Keratinocyte (primary cell): ENCODE measurements at regions not wholly inside any gene's neighbourhood (a gene's known extent, or its start where the extent isn't known, plus 50 kb on each side); places are given as distances from the start of the nearest gene placed in this dataset.

Source experiments
- DNase-seq: peaks from one replicate; pipeline ENCODE4 v3.0.0-alpha.2; 2011; ENCODE audit warnings: low read depth, missing footprints, low spot score
- FAIRE-seq: peaks from 2 replicates; lab custom pipeline; 2011; peaks lifted over from hg19 to GRCh38; lab: Jason Lieb, UNC
- H2AFZ ChIP-seq: 2 replicates; pipeline ENCODE4 v1.6.0; 2012; ENCODE audit warnings: low read length, control low read depth, inconsistent platforms; ENCODE audit not compliant: control insufficient read depth
- H3K27ac ChIP-seq: 2 replicates; pipeline ENCODE4 v1.5.1; 2011; ENCODE audit warnings: low read length; ENCODE audit not compliant: control insufficient read depth, insufficient read depth
- H3K27me3 ChIP-seq: 3 replicates; pipeline ENCODE4 v1.6.0; 2011; ENCODE audit warnings: low read length; ENCODE audit not compliant: control insufficient read depth, insufficient read depth; ENCODE audit errors: extremely low read depth
- H3K36me3 ChIP-seq, 2 experiments: 2 replicates in 1 of 2; 3 replicates in 1 of 2; pipeline ENCODE4 v1.5.1; 2011; ENCODE audit warnings: low read length in 2 of 2, mild to moderate bottlenecking in 1 of 2; ENCODE audit not compliant: control insufficient read depth in 2 of 2, insufficient read depth in 2 of 2; ENCODE audit errors: extremely low read depth in 1 of 2
- H3K4me1 ChIP-seq: 3 replicates; pipeline ENCODE4 v1.5.1; 2011; ENCODE audit warnings: low read length; ENCODE audit not compliant: control insufficient read depth, insufficient read depth; ENCODE audit errors: extremely low read depth
- H3K4me2 ChIP-seq: 3 replicates; pipeline ENCODE4 v1.6.0; 2011; ENCODE audit warnings: low read depth, low read length; ENCODE audit not compliant: control insufficient read depth, insufficient read depth; ENCODE audit errors: extremely low read depth
- H3K4me3 ChIP-seq, 3 experiments: fragments of 200-600 bp in 1 of 3; sonication (generic) in 1 of 3; 2 replicates in 2 of 3; 3 replicates in 1 of 3; pipeline ENCODE4 v1.5.1; 2011 to 2016; ENCODE audit warnings: low read length in 3 of 3, mild to moderate bottlenecking in 3 of 3, control low read depth in 2 of 3, inconsistent platforms in 1 of 3, low read depth in 1 of 3, mixed read lengths in 1 of 3, mixed run types in 1 of 3, moderate library complexity in 1 of 3; ENCODE audit not compliant: control insufficient read depth in 2 of 3, insufficient read depth in 2 of 3; ENCODE audit errors: extremely low read depth in 1 of 3
- H3K79me2 ChIP-seq: 2 replicates; pipeline ENCODE4 v1.6.0; 2012; ENCODE audit warnings: low read length; ENCODE audit not compliant: control insufficient read depth, insufficient read depth
- H3K9ac ChIP-seq: 3 replicates; pipeline ENCODE4 v1.6.0; 2011; ENCODE audit warnings: low read length; ENCODE audit not compliant: control insufficient read depth, insufficient read depth; ENCODE audit errors: extremely low read depth
- H3K9me1 ChIP-seq: 3 replicates; pipeline ENCODE4 v1.6.0; 2011; ENCODE audit warnings: low read length; ENCODE audit not compliant: control insufficient read depth, insufficient read depth; ENCODE audit errors: extremely low read depth
- H3K9me3 ChIP-seq: 2 replicates; pipeline ENCODE4 v1.5.1; 2012; ENCODE audit warnings: low read depth, low read length; ENCODE audit not compliant: control insufficient read depth
- H4K20me1 ChIP-seq: 3 replicates; pipeline ENCODE4 v1.6.0; 2011; ENCODE audit warnings: low read length; ENCODE audit not compliant: control insufficient read depth, insufficient read depth; ENCODE audit errors: extremely low read depth
- EZH2 ChIP-seq: IDR thresholded peaks from one replicate; pipeline ENCODE4 v1.6.1; 2012; ENCODE audit warnings: inconsistent platforms, mild to moderate bottlenecking, low read length, moderate library complexity
- dilution Hi-C: fragments of 300-500 bp; cut with MboI; formaldehyde crosslinking; loops from one replicate; pipeline ENCODE4 v1.7.0; 2020; ENCODE audit warnings: low sequenced_read_pairs; ENCODE audit not compliant: extremely low pct_ligation_motif_present
- TF ChIP-seq, protein P1 (sequence below), 3 experiments: IDR thresholded peaks in 1 of 3; conservative IDR thresholded peaks in 1 of 3; optimal IDR thresholded peaks in 1 of 3; 2 replicates in 2 of 3; 3 replicates in 1 of 3; pipeline versions ENCODE3 to v1.5.1; 2011; ENCODE audit warnings: low read length in 3 of 3, mild to moderate bottlenecking in 3 of 3, moderate library complexity in 2 of 3, control low read depth in 1 of 3, inconsistent platforms in 1 of 3; ENCODE audit not compliant: insufficient read depth in 2 of 3; ENCODE audit errors: extremely low read depth in 1 of 3

DNA sequence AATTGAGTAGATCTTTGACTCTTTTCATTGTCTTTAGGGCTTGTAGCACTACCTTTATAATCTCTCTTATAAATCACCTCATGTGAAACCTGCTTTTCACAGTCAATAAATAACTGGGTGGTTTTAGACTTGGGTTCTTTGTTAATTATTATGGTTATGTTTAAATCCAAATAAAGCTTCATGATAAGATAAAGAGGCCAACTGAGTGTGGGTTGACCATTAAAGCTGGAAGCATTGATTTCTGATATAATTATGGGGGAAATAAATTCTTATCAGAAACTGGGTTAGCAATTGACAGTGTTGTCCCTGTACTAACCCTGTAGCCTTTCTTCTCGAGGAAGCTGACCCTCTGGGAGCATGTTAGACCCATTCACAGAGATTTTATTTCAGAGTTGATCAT is 384.7 kb upstream of the LCORL start:
- Histone ChIP-seq H3K9me3 (no peaks in the 10 kb centered on the region), H4K20me1 (no peaks in the 10 kb centered on the region), H3K4me2 (no peak overlapping the region), H3K4me1 (no peaks in the 10 kb centered on the region), H3K27ac (no peak overlapping the region), H3K4me3 (no peak overlapping the region), H3K79me2 (no peaks in the 10 kb centered on the region), H3K36me3 (no peaks in the 10 kb centered on the region), H2AFZ (no peak overlapping the region), H3K9ac (no peak overlapping the region), H3K27me3 (no peaks in the 10 kb centered on the region), H3K9me1 (no peaks in the 10 kb centered on the region)
- FAIRE-seq: no peak
- dilution Hi-C loops: no loop called here
- TF ChIP-seq, protein P1, sequence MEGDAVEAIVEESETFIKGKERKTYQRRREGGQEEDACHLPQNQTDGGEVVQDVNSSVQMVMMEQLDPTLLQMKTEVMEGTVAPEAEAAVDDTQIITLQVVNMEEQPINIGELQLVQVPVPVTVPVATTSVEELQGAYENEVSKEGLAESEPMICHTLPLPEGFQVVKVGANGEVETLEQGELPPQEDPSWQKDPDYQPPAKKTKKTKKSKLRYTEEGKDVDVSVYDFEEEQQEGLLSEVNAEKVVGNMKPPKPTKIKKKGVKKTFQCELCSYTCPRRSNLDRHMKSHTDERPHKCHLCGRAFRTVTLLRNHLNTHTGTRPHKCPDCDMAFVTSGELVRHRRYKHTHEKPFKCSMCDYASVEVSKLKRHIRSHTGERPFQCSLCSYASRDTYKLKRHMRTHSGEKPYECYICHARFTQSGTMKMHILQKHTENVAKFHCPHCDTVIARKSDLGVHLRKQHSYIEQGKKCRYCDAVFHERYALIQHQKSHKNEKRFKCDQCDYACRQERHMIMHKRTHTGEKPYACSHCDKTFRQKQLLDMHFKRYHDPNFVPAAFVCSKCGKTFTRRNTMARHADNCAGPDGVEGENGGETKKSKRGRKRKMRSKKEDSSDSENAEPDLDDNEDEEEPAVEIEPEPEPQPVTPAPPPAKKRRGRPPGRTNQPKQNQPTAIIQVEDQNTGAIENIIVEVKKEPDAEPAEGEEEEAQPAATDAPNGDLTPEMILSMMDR (optimal IDR thresholded peaks at IDR 0.05 in 1 of 3, IDR thresholded peaks at IDR 0.05 in 1 of 3, conservative IDR thresholded peaks at IDR 0.05 in 1 of 3; ENCODE audit: extremely low read depth in 1 of 3, insufficient read depth in 2 of 3, low read length in 3 of 3): no peak
- no peak for TF ChIP-seq EZH2
- DNase-seq: no peak

DNA sequence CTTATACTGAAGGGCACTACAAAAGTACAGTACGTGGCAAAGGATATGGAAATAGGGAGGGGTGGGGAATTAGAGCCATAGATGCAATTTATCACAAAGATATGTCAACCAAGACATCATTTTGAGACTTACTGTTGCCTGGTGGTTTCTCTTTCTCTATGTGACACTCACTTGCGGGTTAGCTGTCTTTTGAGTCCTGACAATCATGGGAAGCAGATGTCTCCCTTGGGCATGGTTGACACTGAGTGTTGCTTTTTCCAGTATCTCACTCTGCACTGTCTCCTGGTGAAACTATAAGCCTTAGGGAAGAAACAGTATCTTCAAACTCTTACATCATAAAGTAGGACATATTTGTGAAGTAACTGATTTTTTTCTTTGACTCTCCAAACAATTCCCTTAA is 383.5 kb upstream of the LCORL start:
- no peaks in the 10 kb centered on the region for H3K27me3 ChIP-seq
- H3K36me3 ChIP-seq: no peaks in the 10 kb centered on the region
- H2AFZ ChIP-seq: no peak overlapping the region
- TF ChIP-seq, protein P1 (optimal IDR thresholded peaks at IDR 0.05 in 1 of 3, IDR thresholded peaks at IDR 0.05 in 1 of 3, conservative IDR thresholded peaks at IDR 0.05 in 1 of 3; ENCODE audit: extremely low read depth in 1 of 3, insufficient read depth in 2 of 3, low read length in 3 of 3): no peak
- no peak for TF ChIP-seq EZH2
- dilution Hi-C loops: no loop called here
- H3K9me3 ChIP-seq: no peaks in the 10 kb centered on the region
- H3K9me1 ChIP-seq: no peaks in the 10 kb centered on the region
- H3K4me1 ChIP-seq: no peaks in the 10 kb centered on the region
- no peaks in the 10 kb centered on the region for H3K79me2 ChIP-seq
- FAIRE-seq (no peak), DNase-seq (no peak)
- H3K27ac ChIP-seq: no peak overlapping the region
- no peaks in the 10 kb centered on the region for H4K20me1 ChIP-seq
- H3K9ac ChIP-seq: no peak overlapping the region
- H3K4me3 ChIP-seq: no peak overlapping the region
- H3K4me2 ChIP-seq: no peak overlapping the region
